Body of pancreas (tissue), 4 donors: ENCODE measurements at regions not wholly inside any gene's neighbourhood (a gene's known extent, or its start where the extent isn't known, plus 50 kb on each side); places are given as distances from the start of the nearest gene placed in this dataset.
A peak's percentile ranks its signal among the peaks of the same experiment; 100 is the strongest.

Experiments used
- ATAC-seq: fragments of 150-250 bp; one replicate; pipeline ENCODE4 v1.9.1; 2016
- DNase-seq, 4 donors: peaks; one replicate each; pipeline ENCODE4 v3.0.0-alpha.2; 2019
- H3K27ac ChIP-seq, 4 donors: fragments of 200-600 bp; sonication (generic); 1 replicate in 3 of 4; 2 replicates in 1 of 4; pipeline versions ENCODE4 v1.5.1 to v1.6.1; 2016 to 2019; ENCODE audit warnings: mild to moderate bottlenecking in 1 of 4, mixed read lengths in 1 of 4, moderate library complexity in 1 of 4
- H3K27me3 ChIP-seq, 2 donors: fragments of 200-600 bp; sonication (generic); one replicate each; pipeline ENCODE4 v1.6.0; 2016; ENCODE audit warnings: mild to moderate bottlenecking in 1 of 2
- H3K36me3 ChIP-seq, 2 donors: fragments of 200-600 bp; sonication (generic); replicated peaks in 1 of 2; 2 replicates each; pipeline ENCODE4 v1.5.1; 2016; ENCODE audit warnings: low read depth in 2 of 2; ENCODE audit not compliant: insufficient read depth in 1 of 2
- H3K4me1 ChIP-seq: fragments of 200-600 bp; sonication (generic); one replicate; pipeline ENCODE4 v1.6.0; 2016
- H3K4me3 ChIP-seq, 2 donors: fragments of 200-600 bp; sonication (generic); 1 replicate in 1 of 2; 2 replicates in 1 of 2; pipeline ENCODE4 v1.5.1; 2016 to 2019
- H3K9me3 ChIP-seq, 3 donors: fragments of 200-600 bp; sonication (generic); 1 replicate in 2 of 3; 2 replicates in 1 of 3; pipeline ENCODE4 v1.5.1; 2016
- POLR2A ChIP-seq, 3 donors: fragments of 450-650 bp; IDR thresholded peaks; one replicate each; pipeline ENCODE4 v1.6.1; 2016; ENCODE audit warnings: antibody characterized with exemption in 3 of 3, mild to moderate bottlenecking in 2 of 3
- WGBS, 2 donors: methylation state at CpG; one replicate each; pipeline ENCODE4 v1.1.5; 2017; 5-methylcytosine and 5-hydroxymethylcytosine counted together
- intact Hi-C: fragments of 100-400 bp; cut with DNase I; formaldehyde crosslinking; loops from one replicate; pipeline ENCODE4 v1.15.1; 2023
- TF ChIP-seq, protein P1 (sequence below), 7 experiments: fragments of 450-650 bp in 4 of 7; fragments of 200-600 bp in 3 of 7; sonication (generic) in 3 of 7; IDR thresholded peaks; one replicate each; pipeline ENCODE4 v1.5.1; 2016 to 2019; ENCODE audit warnings: antibody characterized with exemption in 7 of 7

DNA sequence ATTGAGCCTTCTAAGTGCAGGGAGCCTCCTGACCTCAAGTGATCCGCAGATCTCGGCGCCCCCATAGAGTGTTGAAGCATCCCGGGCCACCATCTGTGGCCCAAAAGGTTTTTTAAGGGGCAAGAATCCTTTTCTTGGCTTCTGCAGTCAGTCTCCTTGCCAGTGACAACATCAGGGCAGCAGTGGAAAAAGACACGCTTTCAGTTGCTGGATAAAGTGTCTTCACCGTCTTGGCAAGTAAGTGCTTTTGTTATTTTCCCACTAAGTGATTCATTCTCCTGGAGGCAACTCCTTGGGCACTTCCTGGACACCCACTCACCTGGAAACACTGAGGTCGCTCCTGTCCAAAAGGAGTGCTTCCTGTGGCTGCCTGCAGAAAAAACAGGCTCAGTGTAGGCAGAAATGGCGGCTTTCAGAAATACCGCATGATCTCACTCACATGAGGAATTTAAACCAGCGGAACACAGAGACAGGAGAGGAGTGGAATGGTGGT is 71.7 kb upstream of the ABHD2 start:
- no peaks in the 10 kb centered on the region for H3K36me3 ChIP-seq
- peaks cover 6% of the 10 kb centered on the region for H3K4me1 ChIP-seq
- no peak for ATAC-seq
- no peak overlapping the region for H3K27ac ChIP-seq
- intact Hi-C loops = loop anchor here (10.0 kb wide), 1 partner anchor 112 kb away; no protein-coding TSS in a partner anchor
- no peak for TF ChIP-seq POLR2A (IDR thresholded peaks at IDR 0.05)
- TF ChIP-seq, protein P1, sequence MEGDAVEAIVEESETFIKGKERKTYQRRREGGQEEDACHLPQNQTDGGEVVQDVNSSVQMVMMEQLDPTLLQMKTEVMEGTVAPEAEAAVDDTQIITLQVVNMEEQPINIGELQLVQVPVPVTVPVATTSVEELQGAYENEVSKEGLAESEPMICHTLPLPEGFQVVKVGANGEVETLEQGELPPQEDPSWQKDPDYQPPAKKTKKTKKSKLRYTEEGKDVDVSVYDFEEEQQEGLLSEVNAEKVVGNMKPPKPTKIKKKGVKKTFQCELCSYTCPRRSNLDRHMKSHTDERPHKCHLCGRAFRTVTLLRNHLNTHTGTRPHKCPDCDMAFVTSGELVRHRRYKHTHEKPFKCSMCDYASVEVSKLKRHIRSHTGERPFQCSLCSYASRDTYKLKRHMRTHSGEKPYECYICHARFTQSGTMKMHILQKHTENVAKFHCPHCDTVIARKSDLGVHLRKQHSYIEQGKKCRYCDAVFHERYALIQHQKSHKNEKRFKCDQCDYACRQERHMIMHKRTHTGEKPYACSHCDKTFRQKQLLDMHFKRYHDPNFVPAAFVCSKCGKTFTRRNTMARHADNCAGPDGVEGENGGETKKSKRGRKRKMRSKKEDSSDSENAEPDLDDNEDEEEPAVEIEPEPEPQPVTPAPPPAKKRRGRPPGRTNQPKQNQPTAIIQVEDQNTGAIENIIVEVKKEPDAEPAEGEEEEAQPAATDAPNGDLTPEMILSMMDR (IDR thresholded peaks at IDR 0.05) = no peak
- DNase-seq = no peak
- WGBS, 2 donors = 69 to 74% methylated on average over 10 of the region's 10 CpGs
- no peaks in the 10 kb centered on the region for H3K9me3 ChIP-seq
- no peak overlapping the region for H3K4me3 ChIP-seq
- peaks cover 0 to 4% of the 10 kb centered on the region in 2 donors for H3K27me3 ChIP-seq

DNA sequence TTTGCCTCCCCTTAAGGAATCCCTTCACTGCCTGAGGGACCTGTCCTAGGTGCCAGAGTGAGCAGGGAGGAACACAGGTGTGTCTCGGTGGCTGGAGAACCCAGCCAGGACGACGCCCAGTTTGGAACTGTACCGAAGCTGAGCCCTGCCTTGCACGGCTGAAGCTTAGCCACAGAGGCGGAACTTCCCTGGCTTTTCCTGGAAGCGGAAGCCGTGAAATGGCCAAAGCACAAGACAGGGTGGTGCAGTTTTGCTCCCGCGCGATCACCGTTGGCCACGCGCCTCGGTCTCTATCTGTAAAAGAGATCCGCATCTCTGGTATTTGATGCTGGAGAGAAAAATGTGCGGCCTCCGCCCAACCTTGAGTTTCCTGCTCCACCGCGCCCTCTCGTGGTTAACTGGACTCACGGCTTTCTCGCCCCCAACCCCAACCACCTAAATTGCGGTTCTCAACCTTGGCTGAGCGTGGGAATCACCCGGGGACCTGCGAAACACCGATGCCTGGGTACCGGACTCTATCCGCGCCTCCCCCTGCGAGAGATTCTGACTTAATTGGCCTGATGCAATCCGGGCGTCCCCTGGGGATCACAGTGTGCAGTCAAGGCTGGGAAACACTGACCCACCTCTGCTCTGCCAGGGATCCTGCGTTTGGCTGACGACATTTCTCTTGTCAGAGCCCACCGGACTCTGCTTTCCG is 70.7 kb upstream of the ABHD2 start:
- DNase-seq = peak; percentile 60 to 71 (median 68)
- 3 to 4% methylated on average over 18 to 38 of the region's 38 CpGs for WGBS, 2 donors
- Histone ChIP-seq H3K4me3 (no peak overlapping the region), H3K4me1 (peaks cover 6% of the 10 kb centered on the region), H3K27me3 (no peaks in the 10 kb centered on the region), H3K36me3 (no peaks in the 10 kb centered on the region), H3K9me3 (no peaks in the 10 kb centered on the region), H3K27ac (peak overlapping the region in 1 of 4 donors; percentile 16)
- ATAC-seq = peak; percentile 63
- intact Hi-C loops = loop anchor here (10.0 kb wide), 1 partner anchor 113 kb away; no protein-coding TSS in a partner anchor
- TF ChIP-seq, protein P1 (IDR thresholded peaks at IDR 0.05) = peak; percentile 58 to 73 (median 64)
- no peak for TF ChIP-seq POLR2A (IDR thresholded peaks at IDR 0.05)

DNA sequence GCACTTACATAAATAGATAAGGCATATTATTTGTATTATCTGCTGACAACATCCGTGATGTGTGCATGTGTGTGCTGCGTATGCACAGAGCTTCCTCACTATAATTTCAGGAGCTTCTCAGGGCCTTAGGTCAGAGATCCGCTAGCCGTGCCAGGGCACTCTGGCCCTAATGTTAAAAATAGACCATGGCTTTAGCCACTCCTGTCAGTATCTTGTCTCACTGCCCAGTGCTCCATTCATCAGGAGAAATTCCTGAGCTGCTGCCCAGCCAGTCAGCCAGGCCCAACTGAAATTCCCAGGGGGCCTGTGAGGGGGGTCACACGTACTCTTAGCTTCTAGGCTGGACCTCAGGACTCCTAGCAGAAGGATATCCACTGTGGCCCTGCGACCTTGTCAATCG is 70.0 kb upstream of the ABHD2 start:
- no peaks in the 10 kb centered on the region for H3K27me3 ChIP-seq
- H3K27ac ChIP-seq = peak overlapping the region in 1 of 4 donors; percentile 16
- H3K4me3 ChIP-seq = no peak overlapping the region
- intact Hi-C loops = loop anchor here (10.0 kb wide), 1 partner anchor 113 kb away; no protein-coding TSS in a partner anchor
- WGBS, 2 donors = 47 to 49% methylated on average over 7 of the region's 7 CpGs
- H3K9me3 ChIP-seq = no peaks in the 10 kb centered on the region
- peaks cover 6% of the 10 kb centered on the region for H3K4me1 ChIP-seq
- ATAC-seq (peak; percentile 47), DNase-seq (peak; percentile 13 to 32 (median 18))
- TF ChIP-seq, protein P1 (IDR thresholded peaks at IDR 0.05) = no peak
- TF ChIP-seq POLR2A (IDR thresholded peaks at IDR 0.05) = no peak
- H3K36me3 ChIP-seq = no peaks in the 10 kb centered on the region

DNA sequence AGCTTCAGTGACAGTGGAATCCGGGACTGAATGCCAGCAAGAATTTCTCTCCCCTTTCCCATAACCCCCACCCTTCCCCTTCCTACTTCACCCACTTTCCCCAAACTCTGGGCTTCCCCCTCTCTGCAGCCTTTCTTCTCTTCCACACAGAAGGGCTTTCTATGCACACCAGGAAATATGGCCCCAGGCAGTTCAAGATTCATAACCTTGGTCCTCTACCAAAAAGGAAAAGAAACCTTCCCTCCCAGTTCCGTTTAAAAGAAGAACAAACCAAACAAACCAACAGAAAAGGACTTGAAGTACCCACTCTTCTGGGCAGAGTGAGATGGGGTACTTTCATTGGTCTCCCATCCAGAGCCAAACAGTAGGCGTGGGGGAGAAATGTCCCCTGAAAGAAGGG is 68.8 kb upstream of the ABHD2 start:
- H3K27ac ChIP-seq = no peak overlapping the region
- H3K4me1 ChIP-seq = peaks cover 6% of the 10 kb centered on the region
- no peaks in the 10 kb centered on the region for H3K27me3 ChIP-seq
- intact Hi-C loops = loop anchor here (10.0 kb wide), 1 partner anchor 115 kb away; no protein-coding TSS in a partner anchor
- DNase-seq (no peak), ATAC-seq (no peak)
- no peak overlapping the region for H3K4me3 ChIP-seq
- no peaks in the 10 kb centered on the region for H3K9me3 ChIP-seq
- H3K36me3 ChIP-seq = no peaks in the 10 kb centered on the region
- 39 to 40% methylated on average over 3 of the region's 3 CpGs for WGBS, 2 donors
- TF ChIP-seq, protein P1 (IDR thresholded peaks at IDR 0.05) = no peak
- no peak for TF ChIP-seq POLR2A (IDR thresholded peaks at IDR 0.05)
